Esophagus squamous epithelium (tissue), 5 donors: ENCODE measurements at regions not wholly inside any gene's neighbourhood (a gene's known extent, or its start where the extent isn't known, plus 50 kb on each side); places are given as distances from the start of the nearest gene placed in this dataset.

Experiments
- DNase-seq: peaks from one replicate; lab custom pipeline; 2025; lab: John Stamatoyannopoulos, UW
- H3K27ac ChIP-seq, 4 donors: fragments of 200-600 bp; sonication (generic); one replicate each; pipeline ENCODE4 v1.5.1; 2016 to 2019; ENCODE audit warnings: mild to moderate bottlenecking in 1 of 4
- H3K27me3 ChIP-seq, 4 donors: fragments of 200-600 bp; sonication (generic); 1 replicate in 3 of 4; 2 replicates in 1 of 4; pipeline versions ENCODE4 v1.5.1 to v1.6.0; 2017 to 2021; ENCODE audit warnings: antibody characterized with exemption in 1 of 4
- H3K36me3 ChIP-seq, 3 donors: fragments of 200-600 bp; sonication (generic); one replicate each; pipeline ENCODE4 v1.5.1; 2016 to 2019
- H3K4me1 ChIP-seq, 3 donors: fragments of 200-600 bp; sonication (generic); one replicate each; pipeline ENCODE4 v1.5.1; 2017 to 2019
- H3K4me3 ChIP-seq, 4 donors: fragments of 200-600 bp; sonication (generic); 1 replicate in 3 of 4; 2 replicates in 1 of 4; pipeline ENCODE4 v1.5.1; 2016 to 2019; ENCODE audit warnings: mild to moderate bottlenecking in 2 of 4, moderate library complexity in 1 of 4
- H3K9me3 ChIP-seq, 3 donors: fragments of 200-600 bp; sonication (generic); one replicate each; pipeline ENCODE4 v1.5.1; 2016 to 2019
- POLR2A ChIP-seq, 4 donors: fragments of 450-650 bp; IDR thresholded peaks; one replicate each; pipeline ENCODE4 v1.6.1; 2017; ENCODE audit warnings: antibody characterized with exemption in 4 of 4, mild to moderate bottlenecking in 4 of 4, moderate library complexity in 3 of 4
- WGBS, 2 donors: methylation state at CpG; one replicate each; pipeline ENCODE4 v1.1.5; 2018; 5-methylcytosine and 5-hydroxymethylcytosine counted together
- intact Hi-C: fragments of 100-400 bp; cut with DNase I; formaldehyde crosslinking; loops from one replicate; pipeline ENCODE4 v1.15.0; 2022
- TF ChIP-seq, protein P1 (sequence below), 6 experiments: fragments of 450-650 bp in 4 of 6; fragments of 200-600 bp in 2 of 6; sonication (generic) in 2 of 6; IDR thresholded peaks; one replicate each; pipeline ENCODE4 v1.5.1; 2016 to 2019; ENCODE audit warnings: antibody characterized with exemption in 6 of 6, mild to moderate bottlenecking in 4 of 6, moderate library complexity in 4 of 6
- donor health status: DM: yes; HTN: yes; CAD: no.

GRCh38 chr5:87851603-87852002 is 417.0 kb downstream of the TMEM161B start:
- Histone ChIP-seq H3K36me3 (no peaks in the 10 kb centered on the region), H3K27ac (no peak overlapping the region), H3K4me3 (no peak overlapping the region), H3K9me3 (no peaks in the 10 kb centered on the region), H3K4me1 (no peaks in the 10 kb centered on the region), H3K27me3 (no peaks in the 10 kb centered on the region)
- intact Hi-C loops: no loop called here
- DNase-seq: no peak
- TF ChIP-seq, protein P1, sequence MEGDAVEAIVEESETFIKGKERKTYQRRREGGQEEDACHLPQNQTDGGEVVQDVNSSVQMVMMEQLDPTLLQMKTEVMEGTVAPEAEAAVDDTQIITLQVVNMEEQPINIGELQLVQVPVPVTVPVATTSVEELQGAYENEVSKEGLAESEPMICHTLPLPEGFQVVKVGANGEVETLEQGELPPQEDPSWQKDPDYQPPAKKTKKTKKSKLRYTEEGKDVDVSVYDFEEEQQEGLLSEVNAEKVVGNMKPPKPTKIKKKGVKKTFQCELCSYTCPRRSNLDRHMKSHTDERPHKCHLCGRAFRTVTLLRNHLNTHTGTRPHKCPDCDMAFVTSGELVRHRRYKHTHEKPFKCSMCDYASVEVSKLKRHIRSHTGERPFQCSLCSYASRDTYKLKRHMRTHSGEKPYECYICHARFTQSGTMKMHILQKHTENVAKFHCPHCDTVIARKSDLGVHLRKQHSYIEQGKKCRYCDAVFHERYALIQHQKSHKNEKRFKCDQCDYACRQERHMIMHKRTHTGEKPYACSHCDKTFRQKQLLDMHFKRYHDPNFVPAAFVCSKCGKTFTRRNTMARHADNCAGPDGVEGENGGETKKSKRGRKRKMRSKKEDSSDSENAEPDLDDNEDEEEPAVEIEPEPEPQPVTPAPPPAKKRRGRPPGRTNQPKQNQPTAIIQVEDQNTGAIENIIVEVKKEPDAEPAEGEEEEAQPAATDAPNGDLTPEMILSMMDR (IDR thresholded peaks at IDR 0.05): no peak
- TF ChIP-seq POLR2A (IDR thresholded peaks at IDR 0.05): no peak

GRCh38 chr5:87850843-87851242 is 417.8 kb downstream of the TMEM161B start:
- TF ChIP-seq, protein P1 (IDR thresholded peaks at IDR 0.05): no peak
- no peak for TF ChIP-seq POLR2A (IDR thresholded peaks at IDR 0.05)
- H3K9me3 ChIP-seq: no peaks in the 10 kb centered on the region
- intact Hi-C loops: no loop called here
- no peak overlapping the region for H3K27ac ChIP-seq
- no peaks in the 10 kb centered on the region for H3K4me1 ChIP-seq
- no peaks in the 10 kb centered on the region for H3K36me3 ChIP-seq
- no peaks in the 10 kb centered on the region for H3K27me3 ChIP-seq
- 55 to 90% methylated on average over 3 of the region's 3 CpGs for WGBS, 2 donors
- no peak overlapping the region for H3K4me3 ChIP-seq
- no peak for DNase-seq

DNA sequence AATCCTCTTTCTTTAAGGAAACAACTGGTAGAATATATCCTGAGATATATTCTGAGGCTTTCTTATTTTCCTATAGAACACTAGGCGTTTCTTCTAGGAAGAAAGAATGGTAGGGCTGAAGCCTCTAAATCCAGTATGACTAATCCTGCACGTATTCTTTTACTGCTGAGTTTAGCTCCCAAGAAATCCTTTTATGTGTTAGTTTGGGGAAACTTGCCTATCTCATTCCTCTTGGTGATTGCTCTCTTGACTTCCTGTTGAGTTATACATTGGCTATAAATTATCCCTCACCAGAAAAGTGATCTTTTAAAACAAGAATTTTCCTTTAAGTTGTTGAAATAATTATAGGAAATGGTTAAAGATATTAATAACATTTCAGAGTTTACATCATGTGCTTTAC is 422.9 kb downstream of the TMEM161B start:
- no peak overlapping the region for H3K27ac ChIP-seq
- TF ChIP-seq, protein P1 (IDR thresholded peaks at IDR 0.05): no peak
- TF ChIP-seq POLR2A (IDR thresholded peaks at IDR 0.05): no peak
- no peak for DNase-seq
- no peak overlapping the region for H3K4me3 ChIP-seq
- no peaks in the 10 kb centered on the region for H3K36me3 ChIP-seq
- H3K27me3 ChIP-seq: no peaks in the 10 kb centered on the region
- 34 to 37% methylated on average over 2 of the region's 2 CpGs for WGBS, 2 donors
- intact Hi-C loops: no loop called here
- H3K9me3 ChIP-seq: peaks cover 0 to 10% (median 3%) of the 10 kb centered on the region in 3 donors
- H3K4me1 ChIP-seq: no peaks in the 10 kb centered on the region

- no peak for TF ChIP-seq POLR2A (IDR thresholded peaks at IDR 0.05)
- H3K27me3 ChIP-seq: no peaks in the 10 kb centered on the region
- H3K27ac ChIP-seq: no peak overlapping the region
- no peak for DNase-seq
- no peaks in the 10 kb centered on the region for H3K36me3 ChIP-seq
- no peaks in the 10 kb centered on the region for H3K4me1 ChIP-seq
- intact Hi-C loops: no loop called here
- H3K4me3 ChIP-seq: no peak overlapping the region
- 58 to 61% methylated on average over 4 of the region's 4 CpGs for WGBS, 2 donors
- peaks cover 0 to 17% (median 6%) of the 10 kb centered on the region in 3 donors for H3K9me3 ChIP-seq
Measured at GRCh38 chr5:87844866-87845265, 423.8 kb downstream of the TMEM161B start.

DNA sequence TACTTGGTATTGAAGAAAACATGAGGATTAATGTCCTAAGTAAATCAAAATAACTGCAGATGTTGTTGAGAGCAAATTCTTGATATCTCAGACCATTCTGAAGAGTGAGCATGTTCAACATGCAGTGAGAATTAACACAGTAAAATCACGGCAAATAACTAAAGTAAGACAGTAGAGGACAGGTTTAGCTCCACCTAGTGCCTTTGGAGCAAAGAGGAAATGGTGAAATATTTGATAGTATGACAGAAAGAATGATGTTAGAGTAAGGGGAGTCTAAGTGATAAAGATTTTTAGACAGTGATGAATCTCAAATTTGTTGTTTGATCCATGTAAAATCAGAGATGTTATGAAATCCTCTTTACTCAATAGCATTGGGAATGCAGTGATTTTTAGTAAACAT is 424.2 kb downstream of the TMEM161B start:
- no peak overlapping the region for H3K4me3 ChIP-seq
- intact Hi-C loops: no loop called here
- no peaks in the 10 kb centered on the region for H3K27me3 ChIP-seq
- peaks cover 0 to 17% (median 6%) of the 10 kb centered on the region in 3 donors for H3K9me3 ChIP-seq
- no peaks in the 10 kb centered on the region for H3K4me1 ChIP-seq
- H3K27ac ChIP-seq: no peak overlapping the region
- no peaks in the 10 kb centered on the region for H3K36me3 ChIP-seq
- WGBS, 2 donors: 85 to 100% methylated on average over 1 of the region's 1 CpG
- no peak for DNase-seq
- no peak for TF ChIP-seq POLR2A (IDR thresholded peaks at IDR 0.05)
- TF ChIP-seq, protein P1 (IDR thresholded peaks at IDR 0.05): no peak

DNA sequence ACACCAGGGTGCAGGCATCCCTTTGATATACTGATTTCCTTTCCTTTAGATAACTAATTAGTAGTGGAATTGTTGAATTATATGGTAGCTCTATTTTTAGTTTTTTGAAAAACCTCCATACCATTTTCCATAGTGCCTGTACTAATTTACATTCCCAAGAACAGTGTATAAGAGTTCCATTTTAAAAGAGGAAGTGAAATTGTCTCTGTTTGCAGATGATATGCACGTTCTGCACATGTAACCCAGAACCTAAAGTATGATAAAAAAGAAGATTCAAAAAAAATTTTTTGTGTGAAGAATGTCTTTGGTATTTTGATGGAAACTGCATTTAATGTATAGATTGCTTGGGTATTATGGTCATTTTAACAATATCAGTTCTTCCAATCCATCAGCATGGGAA is 424.0 kb upstream of the CCNH start:
- intact Hi-C loops: no loop called here
- no peak for DNase-seq
- Histone ChIP-seq H3K4me1 (no peaks in the 10 kb centered on the region), H3K27me3 (no peaks in the 10 kb centered on the region), H3K27ac (no peak overlapping the region), H3K9me3 (peaks cover 0 to 16% (median 15%) of the 10 kb centered on the region in 3 donors), H3K4me3 (no peak overlapping the region), H3K36me3 (no peaks in the 10 kb centered on the region)
- no peak for TF ChIP-seq POLR2A (IDR thresholded peaks at IDR 0.05)
- 40 to 52% methylated on average over 1 of the region's 1 CpG for WGBS, 2 donors
